NCI-H748 (cell line): ENCODE measurements at regions not wholly inside any gene's neighbourhood (a gene's known extent, or its start where the extent isn't known, plus 50 kb on each side); places are given as distances from the start of the nearest gene placed in this dataset.
"Not testable (repeated sequence)": the region's sequence is repeated elsewhere in the genome, so short reads cannot be mapped to it uniquely, and the experiment has no call there.

Experiments
- DNase-seq: peaks from one replicate; lab custom pipeline; 2025; ENCODE audit not compliant: unreplicated experiment; lab: John Stamatoyannopoulos, UW

DNA sequence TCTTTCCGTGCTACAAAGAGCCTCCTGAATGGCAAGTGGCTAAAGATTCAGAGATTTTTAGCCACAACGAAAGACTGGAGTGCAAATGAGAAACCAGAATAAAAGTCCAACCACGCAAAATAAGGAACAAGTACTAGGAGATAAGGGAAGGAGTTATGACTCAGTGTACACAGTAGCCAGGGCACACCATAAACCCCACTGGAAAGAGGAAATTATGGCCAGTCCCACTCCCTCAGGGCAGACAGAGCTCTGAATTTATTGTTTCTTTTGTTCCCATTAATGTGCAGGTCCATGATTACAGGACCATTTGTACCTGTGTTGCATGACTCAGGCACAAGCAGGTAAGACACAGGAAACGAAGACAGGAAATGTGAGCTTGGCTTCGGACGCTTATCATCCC is 150.3 kb upstream of the PREP start:
- DNase-seq: peak; percentile 4

DNA sequence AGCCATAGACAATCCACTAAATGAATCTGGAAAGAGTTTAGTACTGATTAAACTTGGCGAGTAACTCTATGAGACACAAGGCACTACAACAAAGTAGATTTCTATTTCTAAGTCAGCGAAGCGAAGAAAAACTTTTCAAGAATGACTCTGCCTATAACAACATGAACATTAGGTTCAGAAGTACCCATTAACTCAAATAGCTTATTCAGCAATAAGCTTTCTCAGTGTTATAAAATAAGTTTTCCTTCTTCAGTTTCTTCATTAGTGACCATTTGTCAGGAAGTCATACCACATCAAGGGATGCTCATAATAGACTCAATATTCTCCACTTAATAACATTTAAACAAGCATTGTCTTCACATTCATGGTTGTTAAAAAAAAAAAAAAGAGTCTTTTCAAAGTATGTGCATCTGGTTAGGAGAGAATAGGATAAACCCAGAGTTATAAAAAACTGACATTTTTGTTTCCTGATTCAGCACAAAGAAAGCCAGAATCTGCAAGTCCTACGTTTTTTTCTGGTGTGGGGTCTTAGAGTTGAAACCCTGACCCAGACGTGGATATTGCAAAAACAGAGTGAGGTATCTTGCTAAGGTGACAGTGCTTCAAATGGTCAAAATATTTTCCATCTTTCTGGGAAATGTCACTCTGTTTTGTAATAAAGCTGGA is 148.2 kb upstream of the PREP start:
- DNase-seq: no peak

DNA sequence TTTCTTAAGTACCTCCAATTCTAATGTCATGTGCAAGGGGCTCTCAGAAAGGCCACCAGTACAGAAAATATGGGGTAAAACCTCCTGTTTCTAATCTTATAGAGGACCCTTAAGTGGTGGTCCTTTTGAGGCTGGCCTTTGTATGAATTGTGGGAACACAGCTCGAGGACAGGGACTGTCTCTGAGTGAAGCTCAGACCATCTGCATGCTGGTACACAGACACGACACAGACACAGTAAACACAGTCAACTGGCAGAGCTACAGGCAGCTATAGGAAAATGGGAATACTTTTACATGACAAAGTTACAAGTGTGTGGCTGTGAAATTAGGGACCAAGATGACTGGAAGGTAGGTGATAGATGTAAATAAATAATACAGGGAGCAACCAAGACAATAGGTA is 143.9 kb upstream of the PREP start:
- no peak for DNase-seq

DNA sequence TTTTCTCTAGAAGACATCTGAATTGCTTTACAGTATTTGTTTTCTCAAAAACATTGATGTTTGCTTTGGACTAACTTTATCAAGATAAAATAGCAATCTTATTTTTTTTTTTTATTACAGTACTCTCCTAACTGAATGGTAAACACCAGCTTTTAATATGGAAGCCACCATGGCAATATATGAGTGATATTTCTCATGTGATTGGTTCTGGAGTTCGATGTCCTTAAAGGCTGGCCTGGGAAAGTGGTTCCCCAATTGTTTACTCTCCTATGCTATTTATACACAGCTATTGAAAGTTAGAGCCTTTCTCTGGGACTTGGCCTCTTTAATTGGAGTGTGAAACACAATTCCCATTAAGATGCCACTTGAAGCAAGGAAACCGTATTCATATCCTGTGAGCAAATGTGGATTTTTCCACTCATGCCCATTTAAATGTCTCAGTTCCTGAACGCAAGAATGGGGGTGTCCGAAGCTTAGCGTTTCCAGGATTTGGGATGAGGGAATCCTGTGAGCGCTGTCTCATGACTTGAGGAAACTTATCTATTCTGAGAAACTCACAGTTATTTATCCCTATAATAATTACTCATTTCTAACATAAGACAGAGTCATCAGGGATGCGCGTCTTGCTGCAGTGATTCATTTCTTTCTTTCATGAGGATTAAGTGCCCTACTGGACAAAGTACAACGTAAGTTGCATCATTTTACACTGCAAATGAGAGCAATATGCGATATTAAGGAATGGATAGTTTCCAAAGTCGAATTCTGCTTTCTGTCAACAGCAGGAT is 143.3 kb upstream of the PREP start:
- DNase-seq: no peak

DNA sequence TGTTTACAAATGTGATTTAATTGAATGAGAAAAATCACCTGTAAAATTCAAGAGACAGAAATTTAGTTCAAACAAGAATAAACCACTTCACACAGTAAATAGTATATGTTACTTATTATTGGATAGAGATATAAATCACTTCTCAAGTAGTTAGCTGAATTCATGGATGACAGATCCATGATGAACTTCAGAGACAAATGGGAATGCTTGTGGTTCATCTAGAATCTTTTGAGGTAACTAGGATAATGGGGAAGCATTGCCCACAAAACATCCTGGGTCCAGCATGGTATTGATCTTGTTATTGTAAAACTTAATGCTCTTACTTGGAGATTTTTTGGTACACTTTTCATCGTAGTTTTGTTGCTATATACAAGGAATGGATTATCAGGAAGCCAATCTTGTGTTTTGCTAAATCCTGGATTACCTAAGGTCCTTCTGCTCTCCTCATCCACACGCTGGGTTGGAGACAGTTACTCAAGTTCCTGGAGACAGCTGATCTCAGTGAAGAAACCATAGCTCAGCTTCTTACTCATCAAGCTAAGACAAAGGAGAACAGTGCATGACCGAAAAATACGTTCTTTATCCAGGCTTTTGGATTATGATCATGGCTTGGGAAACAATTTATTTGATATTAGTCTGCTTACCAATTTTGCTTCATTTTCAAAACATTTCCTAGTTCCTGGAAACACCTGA is 142.5 kb upstream of the PREP start:
- DNase-seq: no peak

DNA sequence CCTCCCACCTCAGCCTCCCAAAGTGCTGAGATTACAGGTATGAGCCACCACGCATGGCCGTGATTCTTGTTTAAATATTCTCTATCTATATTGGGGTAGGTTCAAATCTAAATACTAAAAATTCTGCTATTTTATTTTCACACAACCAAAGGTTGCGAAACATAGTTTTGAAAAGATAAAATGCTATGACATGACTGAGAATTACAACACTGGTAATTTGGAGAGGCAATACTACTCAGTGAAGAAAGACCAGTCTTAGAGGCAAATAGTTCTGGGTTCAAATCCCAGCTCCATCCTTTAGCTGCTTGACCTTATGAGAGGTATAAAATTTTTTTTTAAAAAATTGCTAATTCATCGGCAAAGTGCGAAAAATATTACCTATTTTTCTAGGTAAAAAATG is 137.0 kb upstream of the PREP start:
- no peak for DNase-seq

DNA sequence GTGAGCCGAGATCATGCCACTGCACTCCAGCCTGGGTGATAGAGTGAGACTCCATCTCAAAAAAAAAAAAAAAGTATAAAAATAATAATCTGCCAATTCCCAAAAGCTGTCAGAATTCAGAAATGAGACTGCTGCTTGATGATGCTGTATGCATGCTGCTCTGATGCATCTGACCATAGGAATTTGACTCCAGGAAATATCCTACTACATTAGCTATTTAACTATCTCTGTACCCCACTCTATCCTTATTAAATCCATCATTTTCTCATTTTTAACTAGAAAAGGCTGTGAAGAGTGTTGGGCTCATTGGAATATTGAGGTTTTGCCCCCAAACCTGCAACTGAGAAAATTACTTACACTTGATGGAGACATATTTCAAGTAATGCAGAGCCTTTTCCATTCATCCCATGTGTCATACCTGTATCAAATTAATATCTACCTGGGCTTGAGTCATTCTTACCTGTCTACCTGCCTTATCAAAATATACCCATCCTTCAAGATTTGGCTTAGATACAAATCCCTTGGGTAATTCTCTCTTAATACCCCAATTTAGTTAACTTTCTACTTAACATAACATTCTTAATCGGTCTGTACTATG is 135.2 kb upstream of the PREP start:
- DNase-seq: no peak

DNA sequence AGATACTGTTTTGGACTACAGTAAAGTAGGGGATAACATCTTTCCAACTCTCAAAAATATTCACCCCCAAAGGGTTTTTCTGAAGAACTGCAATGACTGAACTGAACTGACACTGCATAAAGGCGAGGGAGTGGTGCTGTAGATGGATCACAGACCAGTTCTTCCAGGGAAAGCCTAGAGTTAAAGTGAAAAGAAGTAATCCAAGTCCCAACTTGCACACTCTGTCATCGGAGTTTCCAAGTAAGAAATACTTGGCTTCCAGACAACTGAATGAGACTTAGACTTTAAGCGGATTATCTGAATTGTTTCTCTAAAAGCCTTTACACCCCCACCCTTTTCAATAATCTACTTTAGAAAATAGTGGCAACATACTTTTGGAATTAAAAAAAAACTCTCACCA is 134.1 kb upstream of the PREP start:
- no peak for DNase-seq

DNA sequence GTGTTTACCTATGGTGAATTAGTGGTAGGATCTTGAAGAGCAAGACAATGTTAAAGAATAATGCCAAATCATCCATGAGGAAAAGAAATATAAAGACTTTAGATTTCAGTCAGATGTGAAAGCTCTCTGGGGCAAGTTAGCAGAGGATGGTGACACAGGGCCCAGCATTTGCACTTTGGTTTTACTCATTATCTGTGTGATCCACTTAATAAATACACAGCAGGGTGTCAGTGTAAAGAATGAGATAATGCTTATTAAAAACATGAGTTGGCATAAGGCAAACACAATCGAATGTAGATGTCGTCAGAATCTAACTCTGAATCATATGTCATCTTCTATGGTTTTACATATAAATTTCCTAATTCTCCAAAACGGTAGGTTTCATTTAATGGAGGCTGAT is 130.4 kb upstream of the PREP start:
- no peak for DNase-seq

DNA sequence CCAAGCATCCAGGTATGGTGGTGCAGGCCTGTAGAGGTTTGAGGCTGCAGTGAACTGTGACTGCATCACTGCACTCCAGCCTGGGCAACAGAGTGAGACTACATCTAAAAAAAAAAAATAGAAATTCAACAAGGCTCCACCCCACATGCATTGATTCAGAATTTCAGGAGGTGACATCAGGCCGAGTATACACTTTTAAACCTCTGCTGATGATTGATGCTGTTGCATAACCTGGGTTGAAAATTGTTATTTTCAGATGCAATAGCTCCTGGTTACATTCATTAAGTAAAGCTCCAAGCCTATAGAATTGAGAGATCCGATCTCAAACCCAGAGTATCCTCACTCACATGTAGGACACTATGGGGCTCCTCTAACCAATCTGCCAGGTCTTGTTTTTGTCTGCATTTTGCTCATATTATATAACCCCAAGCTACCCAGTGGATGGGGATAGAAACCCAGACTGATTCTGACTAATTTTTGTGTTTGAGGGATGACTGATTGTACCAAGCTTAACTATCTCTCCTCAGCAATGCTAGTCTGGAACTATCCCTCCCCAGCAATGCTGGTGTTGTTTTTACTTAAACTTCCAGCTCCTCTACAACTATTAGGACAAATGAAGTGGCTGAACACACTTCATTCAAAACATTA is 123.5 kb upstream of the PREP start:
- no peak for DNase-seq

DNA sequence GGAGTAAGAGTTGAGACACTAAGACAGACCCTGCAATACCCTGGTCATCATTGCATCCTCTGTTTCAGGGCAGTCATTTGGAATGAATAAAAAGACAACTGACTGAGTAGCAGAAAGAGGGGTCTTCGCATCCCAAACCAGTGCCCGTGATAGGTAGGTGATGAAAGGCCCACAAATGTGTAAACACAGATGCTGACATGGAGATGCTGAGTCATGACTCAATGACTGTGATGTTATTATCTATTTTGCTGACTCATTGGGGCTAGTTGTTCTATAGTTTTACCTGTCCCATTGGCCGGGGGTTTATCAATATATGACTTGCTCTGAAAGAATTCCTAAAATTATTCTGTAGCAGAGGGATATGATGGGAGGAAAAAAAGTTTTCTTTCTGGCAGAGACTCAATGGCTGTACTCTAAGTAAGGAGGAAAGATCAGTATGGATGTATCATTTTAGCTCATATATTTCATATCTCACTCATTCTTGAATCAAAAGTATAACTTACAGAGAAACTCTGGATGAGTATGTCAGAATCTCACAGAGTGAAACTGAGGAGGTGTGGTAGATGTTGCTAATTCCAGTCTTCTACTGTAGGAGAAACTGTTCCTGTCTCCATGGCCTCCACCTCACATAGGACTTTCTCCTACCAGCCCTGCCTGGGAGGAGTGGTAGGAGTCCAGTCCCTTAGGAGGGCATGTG is 119.9 kb upstream of the PREP start:
- peak; percentile 7 for DNase-seq

DNA sequence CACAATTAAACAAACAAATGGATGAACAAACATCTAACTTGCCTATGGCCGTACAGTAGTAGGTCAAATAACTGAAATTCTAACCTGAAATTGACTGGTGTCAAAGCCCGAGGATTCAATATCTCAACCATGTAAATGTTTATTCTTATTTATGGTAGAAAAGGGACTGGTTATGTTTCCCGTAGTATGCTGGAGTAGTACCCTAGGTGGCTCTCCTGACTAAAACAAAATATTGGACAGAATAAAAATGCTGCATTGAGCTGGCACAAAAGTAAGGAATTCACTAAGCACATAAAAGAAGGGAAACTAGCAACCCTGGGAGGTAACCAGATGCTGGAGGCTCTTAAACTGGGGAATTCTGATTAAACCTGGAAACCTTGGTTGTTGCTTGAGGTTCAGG is 117.1 kb upstream of the PREP start:
- DNase-seq: no peak

DNA sequence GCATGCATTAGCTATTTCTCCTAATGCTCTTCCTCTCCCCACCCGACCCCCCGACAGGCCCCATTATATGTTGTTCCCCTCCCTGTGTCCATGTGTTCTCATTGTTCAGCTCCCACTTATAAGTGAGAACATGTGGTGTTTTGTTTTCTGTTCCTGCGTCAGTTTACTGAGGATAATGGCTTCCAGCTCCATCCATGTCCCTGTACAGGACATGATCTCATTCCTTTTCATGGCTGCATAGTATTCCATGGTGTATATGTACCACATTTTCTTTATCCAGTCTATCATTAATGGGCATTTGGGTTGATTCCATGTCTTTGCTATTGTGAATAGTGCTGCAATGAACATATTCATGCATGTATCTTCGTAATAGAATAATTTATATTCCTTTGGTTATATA is 116.1 kb upstream of the PREP start:
- not testable (repeated sequence) for DNase-seq

DNA sequence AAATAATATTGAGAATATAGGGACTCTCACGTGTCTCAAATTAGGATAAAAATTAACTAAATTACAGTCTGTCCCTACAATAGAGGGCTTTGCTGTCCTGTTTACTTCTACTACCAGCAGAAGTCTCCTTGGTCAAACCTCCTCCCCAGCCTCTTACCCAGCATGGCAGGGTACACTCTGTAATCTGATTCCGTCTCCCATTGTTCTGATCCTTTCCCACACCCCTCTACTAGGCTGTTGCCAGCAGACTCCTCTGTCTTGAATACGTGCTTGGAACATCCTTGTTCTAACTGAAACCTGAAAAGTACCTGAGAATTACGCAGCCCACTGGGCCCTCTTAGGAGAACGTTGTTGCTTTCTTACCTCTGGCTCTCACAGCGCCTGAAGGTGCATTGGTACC is 112.2 kb upstream of the PREP start:
- peak; percentile 48 for DNase-seq

DNA sequence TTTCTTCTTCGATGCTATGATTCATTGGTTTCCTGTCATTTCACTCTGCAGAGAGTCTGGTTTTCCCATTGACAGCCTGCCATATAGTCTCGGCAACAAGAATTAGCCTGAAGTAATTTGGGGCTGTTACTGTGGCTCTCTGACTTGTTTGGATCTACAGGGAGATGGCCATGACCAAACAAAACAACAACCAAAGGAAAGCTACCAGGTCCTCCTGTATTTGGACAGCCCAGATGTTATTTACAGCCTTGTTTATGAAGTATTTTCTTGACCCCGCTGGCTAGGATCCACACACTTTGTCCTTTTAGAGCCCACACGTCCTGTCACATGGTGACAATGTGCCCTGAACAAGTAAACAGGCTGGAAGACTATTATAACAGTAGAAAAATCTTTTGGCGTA is 111.4 kb upstream of the PREP start:
- no peak for DNase-seq

DNA sequence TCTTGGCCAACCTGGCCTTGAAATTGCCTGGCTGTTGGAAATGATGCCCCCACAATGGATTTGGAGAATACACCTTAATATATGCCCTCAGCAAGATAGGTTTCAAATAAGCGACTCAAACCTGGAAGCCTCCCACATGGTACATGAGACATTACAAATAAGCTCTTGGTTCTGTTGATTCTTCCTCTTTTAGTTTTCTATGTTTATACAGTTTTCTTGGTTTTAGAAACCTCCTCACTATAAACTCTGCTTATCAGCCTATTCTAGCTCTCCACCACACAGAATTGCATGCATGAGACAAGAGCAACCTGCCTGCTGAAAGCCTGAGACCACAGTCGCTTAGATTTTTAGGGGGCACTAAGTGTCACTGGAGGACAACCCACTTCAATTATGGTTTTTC is 108.8 kb upstream of the PREP start:
- DNase-seq: no peak

DNA sequence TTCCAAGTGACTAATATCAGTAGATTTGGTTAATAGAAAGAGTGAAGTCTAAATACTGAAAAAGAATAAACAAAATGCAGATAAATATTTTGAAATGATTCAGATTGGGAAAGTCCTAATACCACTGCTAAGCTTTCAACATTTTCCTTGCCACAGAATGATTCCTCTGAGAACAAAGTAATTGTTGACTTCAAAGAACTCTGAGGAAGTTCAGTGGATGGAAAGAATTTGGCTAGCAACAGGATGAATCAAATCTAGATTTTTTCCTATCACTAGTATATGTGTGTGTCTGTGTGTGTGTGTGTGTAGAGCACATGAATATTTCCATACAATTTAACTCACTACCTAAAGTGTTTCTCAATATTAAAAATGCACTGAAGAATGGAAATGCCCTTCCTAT is 107.9 kb upstream of the PREP start:
- no peak for DNase-seq

DNA sequence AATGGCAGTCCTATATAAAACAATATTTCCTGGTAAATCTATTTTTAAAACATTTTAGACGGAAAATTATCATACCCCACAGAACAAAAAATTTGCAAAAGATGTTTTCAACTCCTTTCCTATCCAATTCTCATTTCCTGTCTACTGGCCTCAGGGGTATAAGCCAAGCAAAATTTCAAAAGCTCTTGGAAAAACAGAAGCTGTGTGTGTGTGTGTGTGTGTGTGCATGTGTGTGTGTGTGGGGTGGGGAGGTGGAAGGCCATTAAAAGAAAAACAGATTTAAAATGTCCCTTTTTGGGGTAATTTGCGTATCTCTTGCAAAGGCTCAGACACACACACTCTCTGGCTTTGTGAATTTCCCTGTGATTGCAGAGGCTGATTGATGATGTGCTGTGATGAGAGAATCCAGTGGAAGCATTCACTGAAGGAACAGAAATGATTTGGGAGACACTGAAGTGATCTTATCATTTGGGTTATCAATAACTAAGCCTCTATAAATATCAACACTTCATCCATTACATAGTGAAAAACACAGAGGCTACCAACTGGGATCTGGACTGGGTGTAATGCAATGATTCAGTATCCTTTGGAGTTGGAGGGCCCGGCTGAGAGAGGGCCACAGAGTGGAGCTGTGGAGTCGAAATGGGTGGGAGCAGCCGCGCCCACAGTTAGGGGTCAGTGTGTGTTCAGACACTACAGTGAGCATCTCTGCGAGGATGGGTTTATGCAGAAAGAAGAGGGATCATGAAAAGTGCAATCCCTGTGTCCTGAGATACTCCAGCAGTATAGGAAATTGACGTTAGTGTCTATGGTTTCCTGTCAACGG is 106.8 kb upstream of the PREP start:
- DNase-seq: peak; percentile 63

DNA sequence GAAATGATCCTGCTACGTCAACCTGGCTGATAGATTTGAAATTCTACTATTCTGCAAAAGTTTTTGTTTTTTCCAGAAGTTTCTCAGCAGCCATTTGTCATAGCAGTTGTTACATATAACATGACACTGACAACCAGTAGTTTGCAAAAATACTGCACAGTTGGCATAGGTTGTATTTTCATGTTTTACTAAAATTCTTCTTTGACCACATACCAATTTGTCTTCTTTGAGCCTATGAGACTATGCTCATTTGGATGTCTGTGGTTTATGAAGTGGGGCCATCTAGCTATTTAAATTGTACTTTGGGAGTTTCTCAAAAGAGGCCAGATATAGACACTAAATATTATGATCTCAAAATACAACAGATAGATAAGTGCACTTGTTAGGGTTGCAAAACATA is 104.9 kb upstream of the PREP start:
- no peak for DNase-seq

DNA sequence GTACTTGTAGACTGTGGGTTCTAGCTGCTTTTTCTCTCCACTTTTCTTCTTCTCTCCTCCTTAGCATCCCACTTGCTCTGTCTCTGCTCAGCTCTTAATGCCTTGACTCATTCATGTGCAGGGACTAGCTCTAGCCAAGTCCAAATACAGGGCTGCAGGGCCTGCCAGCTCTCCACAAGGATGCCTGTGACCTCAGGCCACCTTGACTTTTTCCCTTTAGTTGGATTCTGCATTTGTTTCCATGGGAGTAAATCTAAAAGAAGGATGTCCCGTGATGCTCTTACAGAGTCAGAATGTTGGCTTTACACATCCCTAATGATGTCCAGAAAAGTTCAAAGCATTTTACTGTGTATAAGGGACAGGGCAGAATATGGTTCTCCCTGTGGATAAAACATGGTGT is 101.8 kb upstream of the PREP start:
- DNase-seq: no peak
